ENCODE measurements at regions not wholly inside any gene's neighbourhood (a gene's known extent, or its start where the extent isn't known, plus 50 kb on each side); places are given as distances from the start of the nearest gene placed in this dataset.

- H3K27me3 ChIP-seq (ENCODE audit: low read length) = no peaks in the 10 kb centered on the region
- no peaks in the 10 kb centered on the region for H3K9me3 ChIP-seq (ENCODE audit: insufficient read depth, low read length)
- H3K36me3 ChIP-seq (ENCODE audit: low read length) = no peaks in the 10 kb centered on the region
- H2AFZ ChIP-seq (ENCODE audit: low read depth, low read length, severe bottlenecking) = no peak overlapping the region
- no peaks in the 10 kb centered on the region for H4K20me1 ChIP-seq (ENCODE audit: low read depth, low read length)
- no peaks in the 10 kb centered on the region for H3F3A ChIP-seq (ENCODE audit: insufficient read depth)
- 0 out of 2 replicates have a peak, but pooled peaks cover 2% of the 10 kb centered on the region for H3K9me2 ChIP-seq (replicated peaks; ENCODE audit: insufficient read depth, low read length)
- no peak for TF ChIP-seq CTCF (IDR thresholded peaks at IDR 0.05; ENCODE audit: insufficient read depth, low read length, poor library complexity, severe bottlenecking)
- no peak for TF ChIP-seq EZH2phosphoT487 (conservative IDR thresholded peaks at IDR 0.05; ENCODE audit: low read length)
- H3K79me2 ChIP-seq (ENCODE audit: insufficient read depth, low read length) = no peaks in the 10 kb centered on the region
- H3K27ac ChIP-seq (ENCODE audit: low read depth, low read length) = no peak overlapping the region
- H3K9ac ChIP-seq (ENCODE audit: low read length) = no peak overlapping the region
- H3K4me3 ChIP-seq (ENCODE audit: insufficient read depth, low read length, poor library complexity, severe bottlenecking) = no peak overlapping the region
- H3K4me2 ChIP-seq (ENCODE audit: low read depth, low read length, poor library complexity, severe bottlenecking) = no peak overlapping the region
These were observed 844.2 kb downstream of the JRKL start for GRCh38 chr11:97234016-97234415.

- no peaks in the 10 kb centered on the region for H3K27me3 ChIP-seq (ENCODE audit: low read length)
- no peaks in the 10 kb centered on the region for H3K9me3 ChIP-seq (ENCODE audit: insufficient read depth, low read length)
- H4K20me1 ChIP-seq (ENCODE audit: low read depth, low read length) = no peaks in the 10 kb centered on the region
- H3F3A ChIP-seq (ENCODE audit: insufficient read depth) = no peaks in the 10 kb centered on the region
- no peak overlapping the region for H3K4me3 ChIP-seq (ENCODE audit: insufficient read depth, low read length, poor library complexity, severe bottlenecking)
- H3K9ac ChIP-seq (ENCODE audit: low read length) = no peak overlapping the region
- H3K79me2 ChIP-seq (ENCODE audit: insufficient read depth, low read length) = no peaks in the 10 kb centered on the region
- H2AFZ ChIP-seq (ENCODE audit: low read depth, low read length, severe bottlenecking) = no peak overlapping the region
- no peak for TF ChIP-seq CTCF (IDR thresholded peaks at IDR 0.05; ENCODE audit: insufficient read depth, low read length, poor library complexity, severe bottlenecking)
- TF ChIP-seq EZH2phosphoT487 (conservative IDR thresholded peaks at IDR 0.05; ENCODE audit: low read length) = no peak
- no peak overlapping the region for H3K4me2 ChIP-seq (ENCODE audit: low read depth, low read length, poor library complexity, severe bottlenecking)
- H3K9me2 ChIP-seq (replicated peaks; ENCODE audit: insufficient read depth, low read length) = 0 out of 2 replicates have a peak, but pooled peaks cover 2% of the 10 kb centered on the region
- H3K27ac ChIP-seq (ENCODE audit: low read depth, low read length) = no peak overlapping the region
- no peaks in the 10 kb centered on the region for H3K36me3 ChIP-seq (ENCODE audit: low read length)
These were observed 847.3 kb downstream of the JRKL start for GRCh38 chr11:97237151-97237550.

GRCh38 chr11:97247601-97248000 is 857.8 kb downstream of the JRKL start:
- no peaks in the 10 kb centered on the region for H3F3A ChIP-seq (ENCODE audit: insufficient read depth)
- no peak overlapping the region for H3K9ac ChIP-seq (ENCODE audit: low read length)
- TF ChIP-seq CTCF (IDR thresholded peaks at IDR 0.05; ENCODE audit: insufficient read depth, low read length, poor library complexity, severe bottlenecking) = no peak
- TF ChIP-seq EZH2phosphoT487 (conservative IDR thresholded peaks at IDR 0.05; ENCODE audit: low read length) = no peak
- no peaks in the 10 kb centered on the region for H3K9me2 ChIP-seq (replicated peaks; ENCODE audit: insufficient read depth, low read length)
- H3K27me3 ChIP-seq (ENCODE audit: low read length) = no peaks in the 10 kb centered on the region
- H3K27ac ChIP-seq (ENCODE audit: low read depth, low read length) = no peak overlapping the region
- no peaks in the 10 kb centered on the region for H3K9me3 ChIP-seq (ENCODE audit: insufficient read depth, low read length)
- H3K79me2 ChIP-seq (ENCODE audit: insufficient read depth, low read length) = no peaks in the 10 kb centered on the region
- H3K4me2 ChIP-seq (ENCODE audit: low read depth, low read length, poor library complexity, severe bottlenecking) = no peak overlapping the region
- no peak overlapping the region for H3K4me3 ChIP-seq (ENCODE audit: insufficient read depth, low read length, poor library complexity, severe bottlenecking)
- H3K36me3 ChIP-seq (ENCODE audit: low read length) = no peaks in the 10 kb centered on the region
- H2AFZ ChIP-seq (ENCODE audit: low read depth, low read length, severe bottlenecking) = no peak overlapping the region
- no peaks in the 10 kb centered on the region for H4K20me1 ChIP-seq (ENCODE audit: low read depth, low read length)
